ENCODE measurements at regions not wholly inside any gene's neighbourhood (a gene's known extent, or its start where the extent isn't known, plus 50 kb on each side); places are given as distances from the start of the nearest gene placed in this dataset.
"Not testable (repeated sequence)": the region's sequence is repeated elsewhere in the genome, so short reads cannot be mapped to it uniquely, and the experiment has no call there.

DNA sequence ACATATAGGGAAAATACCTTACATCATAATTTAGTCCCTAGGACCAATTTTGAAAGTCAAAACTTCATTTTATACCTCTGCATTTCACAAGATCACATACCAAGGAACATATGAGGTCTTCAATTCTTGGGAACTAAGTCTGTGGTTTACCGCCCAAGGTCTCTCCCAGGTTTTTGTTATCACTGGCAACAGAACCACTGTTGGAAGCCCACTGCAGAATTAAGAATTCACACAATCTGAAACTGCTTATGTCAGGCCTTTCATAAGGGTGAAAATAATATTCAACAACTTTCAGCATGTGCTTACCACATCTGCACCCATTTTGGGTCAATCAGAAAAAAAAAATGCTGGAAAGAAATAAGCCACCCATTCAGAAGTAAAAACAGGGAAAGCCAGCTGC lies 107.2 kb upstream of the MME start:
- no peak for DNase-seq

GRCh38 chr3:154971771-154972326 lies 108.3 kb upstream of the MME start:
- DNase-seq, result peak; percentile 14

- no peak for DNase-seq
Observed at GRCh38 chr3:154971341-154971740, 108.8 kb upstream of the MME start.

DNA sequence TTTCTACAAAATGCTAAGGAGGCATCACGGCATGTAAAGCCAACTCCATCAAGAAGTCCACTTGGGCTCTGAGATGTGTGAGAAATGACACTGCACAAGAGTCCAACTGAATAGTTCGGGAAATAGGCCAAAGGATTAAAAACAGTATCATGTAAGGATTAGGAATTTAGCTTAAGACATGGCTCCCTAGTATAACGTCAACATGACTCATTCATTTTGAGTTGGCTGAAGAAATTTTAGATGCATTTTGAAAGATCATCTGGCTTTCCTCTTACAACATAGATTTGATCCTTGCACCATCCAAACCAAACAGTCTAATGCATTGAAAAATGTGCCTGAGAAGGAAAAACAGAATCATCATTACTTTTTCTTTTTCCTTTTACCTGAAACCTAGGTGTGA lies 109.3 kb upstream of the MME start:
- DNase-seq, result no peak

GRCh38 chr3:154969366-154969765 lies 110.8 kb upstream of the MME start:
- DNase-seq, result no peak

- no peak for DNase-seq
Observed at GRCh38 chr3:154967090-154967489, 113.0 kb upstream of the MME start.

GRCh38 chr3:154956815-154957214 lies 123.3 kb upstream of the MME start:
- DNase-seq, result no peak

DNA sequence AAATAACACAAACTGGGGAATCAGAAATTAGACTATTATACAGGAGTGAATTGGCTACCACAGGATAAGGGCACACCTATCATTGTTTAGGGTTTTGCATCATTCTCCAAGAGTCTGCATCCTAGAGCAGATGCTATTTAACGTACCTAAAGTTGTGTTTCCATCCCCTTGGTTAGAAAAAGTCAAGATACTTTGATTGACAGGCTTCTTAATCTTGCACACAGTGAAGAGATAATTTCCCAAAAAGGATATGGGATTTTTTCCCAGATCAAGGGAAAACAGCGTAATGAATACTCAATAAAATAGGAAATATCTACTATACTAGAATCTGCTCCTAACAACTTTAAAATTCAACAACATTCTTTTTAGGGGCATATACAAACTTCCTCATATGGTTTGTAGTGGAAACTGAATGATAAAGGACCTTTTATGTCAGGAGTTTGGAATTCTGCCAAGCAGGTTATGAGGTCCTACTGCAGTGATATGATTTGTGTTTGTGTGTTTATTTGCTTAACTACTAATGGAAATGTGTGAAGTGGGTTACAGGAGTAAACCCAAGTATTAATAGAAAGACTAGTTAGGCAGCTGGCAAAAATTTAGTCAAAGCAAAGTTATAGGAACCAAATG lies 124.1 kb upstream of the MME start:
- peak; percentile 79 for DNase-seq

DNA sequence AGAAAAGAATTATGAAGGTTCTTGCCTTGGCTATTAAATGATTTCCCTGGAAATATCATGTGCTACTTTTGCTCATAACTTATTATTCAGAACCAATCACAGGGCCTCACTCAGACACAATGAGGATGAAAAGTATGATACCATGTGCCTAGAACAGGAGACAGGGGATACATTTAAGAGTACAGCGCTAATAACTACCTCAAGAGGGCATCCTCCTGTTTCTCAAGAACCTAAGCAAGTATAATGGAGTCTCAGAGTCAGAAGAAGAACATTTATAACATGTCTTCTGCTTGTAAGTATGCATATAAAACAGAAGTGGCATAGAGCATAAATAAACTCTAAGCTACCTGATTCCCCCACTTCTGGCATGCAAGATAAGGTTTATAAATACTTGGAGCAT lies 125.4 kb upstream of the MME start:
- no peak for DNase-seq

GRCh38 chr3:154953538-154953937 lies 126.6 kb upstream of the MME start:
- DNase-seq, result no peak

DNA sequence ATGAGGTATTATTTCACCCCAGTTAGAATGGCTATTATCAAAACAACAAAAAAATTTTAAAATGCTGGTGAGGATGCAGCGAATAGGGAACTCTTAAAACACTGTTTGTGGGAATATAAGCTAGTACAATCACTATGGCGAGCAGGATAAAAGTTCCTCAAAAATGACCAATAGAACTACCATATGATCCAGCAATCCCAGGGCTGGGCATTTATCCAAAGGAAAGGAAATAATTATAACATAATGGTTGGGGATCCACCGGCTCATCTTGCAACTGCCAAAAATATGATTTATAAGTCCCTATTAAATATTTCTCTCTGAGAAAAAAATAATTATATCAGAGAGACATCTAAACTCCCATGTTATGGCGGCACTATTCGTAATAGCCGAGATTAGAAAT lies 127.6 kb upstream of the MME start:
- DNase-seq, result no peak

DNA sequence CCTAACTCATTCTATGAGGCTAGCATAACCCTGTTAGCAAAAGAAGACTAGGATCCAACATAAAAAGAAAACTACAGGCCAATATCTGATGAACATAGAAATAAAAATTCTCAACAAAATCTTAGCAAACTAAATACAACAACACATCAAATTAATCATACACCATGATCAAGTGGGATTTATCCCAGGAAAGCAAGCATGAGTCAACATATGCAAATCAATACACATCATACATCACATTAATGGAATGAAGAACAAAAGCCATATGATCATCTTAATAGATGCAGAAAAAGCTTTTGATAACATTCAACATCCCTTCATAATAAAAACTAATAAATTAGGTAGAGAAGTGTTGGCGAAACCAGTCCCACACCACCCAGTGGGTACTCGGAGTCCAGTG lies 136.1 kb upstream of the MME start:
- DNase-seq, result no peak

- DNase-seq, result no peak
Observed at GRCh38 chr3:154942827-154943226, 137.3 kb upstream of the MME start.

DNA sequence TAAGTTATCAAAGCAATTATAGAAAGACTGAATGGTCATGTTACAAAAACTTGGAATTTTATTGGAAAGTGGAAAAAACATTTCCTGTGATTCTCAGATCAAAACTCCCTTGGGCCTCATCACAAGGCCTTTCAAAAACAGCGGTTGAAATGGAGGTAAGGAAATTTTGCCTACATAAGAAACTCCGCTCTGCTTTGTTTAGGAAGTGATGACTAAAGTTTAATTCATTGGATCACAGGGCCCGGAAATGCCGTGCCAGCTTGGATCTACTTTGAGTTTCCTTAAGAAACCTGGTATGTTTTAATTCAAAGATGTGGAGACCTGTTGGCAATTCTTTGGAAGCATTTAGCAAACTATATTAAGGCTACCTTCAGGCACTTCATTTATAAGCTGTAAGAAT lies 143.9 kb upstream of the MME start:
- DNase-seq, result no peak

- DNase-seq, result no peak
Observed at GRCh38 chr3:154933581-154933980, 146.5 kb upstream of the MME start.

GRCh38 chr3:154932633-154933032 lies 147.5 kb upstream of the MME start:
- DNase-seq, result no peak

DNA sequence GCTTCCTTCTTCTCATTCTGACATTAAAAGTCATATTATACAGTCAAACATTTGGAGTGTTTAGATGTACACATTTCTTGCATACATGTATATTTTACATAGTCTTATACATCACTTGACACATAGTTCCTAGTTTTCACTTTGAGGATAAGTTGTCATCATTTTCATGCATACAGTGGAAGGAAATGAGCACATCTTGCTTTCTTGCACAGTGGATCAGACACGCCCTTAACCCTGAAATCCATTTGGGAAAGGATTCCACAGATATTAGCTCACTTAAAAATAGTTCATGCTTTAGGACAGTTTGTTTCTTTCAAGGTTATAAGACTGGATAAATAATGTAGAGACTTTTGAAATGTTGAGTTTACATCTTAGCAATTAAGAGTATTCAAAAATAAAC lies 148.6 kb upstream of the MME start:
- DNase-seq, result no peak

- DNase-seq, result no peak
Observed at GRCh38 chr3:154926721-154927120, 153.4 kb upstream of the MME start.

- no peak for DNase-seq
Observed at GRCh38 chr3:154921351-154921750, 158.8 kb upstream of the MME start.

GRCh38 chr3:154919226-154919625 lies 160.9 kb upstream of the MME start:
- DNase-seq, result no peak

GRCh38 chr3:154904328-154904727 lies 175.8 kb upstream of the MME start:
- peak; percentile 2 for DNase-seq

DNA sequence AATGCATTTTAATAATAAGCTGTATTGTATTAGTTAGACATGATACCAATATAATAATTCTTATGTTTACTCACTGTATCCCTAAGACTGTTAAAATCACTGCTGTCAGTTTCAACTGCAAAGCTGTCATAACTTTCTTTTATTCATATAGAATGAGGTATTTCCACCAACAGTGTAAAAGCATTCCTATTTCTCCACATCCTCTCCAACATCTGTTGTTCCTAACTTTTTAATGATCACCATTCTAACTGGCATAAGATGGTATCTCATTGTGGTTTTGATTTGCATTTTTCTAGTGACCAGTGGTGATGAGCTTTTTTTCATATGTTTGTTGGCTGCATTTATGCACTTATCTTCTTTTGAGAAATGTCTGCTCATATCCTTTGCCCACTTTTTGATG lies 177.6 kb upstream of the MME start:
- DNase-seq, result not testable (repeated sequence)

GRCh38 chr3:154901278-154901677 lies 178.8 kb upstream of the MME start:
- no peak for DNase-seq

DNA sequence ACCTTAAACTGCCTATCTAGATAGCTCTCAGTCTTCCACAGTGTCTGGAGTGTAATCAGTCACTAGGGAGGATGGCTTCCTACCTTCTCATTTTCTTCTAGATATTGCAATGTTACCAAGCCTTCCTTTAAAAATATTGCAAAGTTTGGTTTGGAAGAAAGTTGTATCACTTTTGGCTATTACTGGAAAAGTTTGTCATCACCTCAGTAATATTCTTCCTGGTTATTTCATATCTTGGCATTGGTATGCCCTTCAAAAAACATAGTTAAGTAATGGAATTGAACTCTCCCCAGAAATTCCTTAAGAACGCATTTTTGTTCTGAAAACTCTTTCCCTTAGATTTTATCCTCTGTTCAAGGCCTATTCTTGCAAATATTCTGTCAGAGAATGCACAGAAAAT lies 179.3 kb upstream of the MME start:
- no peak for DNase-seq

DNA sequence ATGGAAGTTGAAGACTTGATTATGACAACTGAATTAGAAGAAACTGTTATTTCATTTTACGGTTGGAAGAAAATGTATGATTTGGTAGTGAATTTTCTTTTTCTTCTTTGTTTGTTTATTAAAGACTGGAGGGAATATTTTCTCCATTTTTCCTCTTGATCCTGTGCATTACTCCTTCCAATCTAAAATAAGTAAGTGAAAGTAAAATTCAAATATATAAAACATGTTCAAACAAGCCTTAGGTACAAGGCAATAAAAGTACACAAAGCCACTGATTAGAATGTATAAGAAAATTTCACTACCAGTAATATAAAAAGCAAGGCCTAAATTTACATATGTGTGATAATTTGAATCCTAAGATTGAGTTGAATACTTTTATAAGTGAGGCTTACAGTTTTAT lies 181.2 kb upstream of the MME start:
- DNase-seq, result no peak
